SK-N-SH (cell line): ENCODE measurements at regions not wholly inside any gene's neighbourhood (a gene's known extent, or its start where the extent isn't known, plus 50 kb on each side); places are given as distances from the start of the nearest gene placed in this dataset.

Experiments
- CTCF ChIA-PET: fragments of 300-600, 350-600 bp; formaldehyde crosslinking; extraction: SDS; loops from one replicate; lab custom pipeline; 2021; lab: Yijun Ruan, JAX
- POLR2A ChIA-PET: fragments of 350-600 bp; sonication (Branson Sonifier 250); formaldehyde crosslinking; extraction: SDS; loops from one replicate; lab custom pipeline; 2020; ENCODE audit warnings: antibody characterized with exemption, inconsistent platforms; lab: Yijun Ruan, JAX
- DNase-seq: peaks from one replicate; pipeline ENCODE4 v3.0.0; 2012
- H2AFZ ChIP-seq: fragments of 200-600 bp; sonication (generic); 2 replicates; pipeline ENCODE4 v1.8.1; 2016; ENCODE audit warnings: antibody characterized with exemption, mild to moderate bottlenecking, low read depth
- H3F3A ChIP-seq: fragments of 200-600 bp; sonication (generic); replicated peaks from 2 replicates; pipeline ENCODE3; 2016; ENCODE audit warnings: antibody characterized with exemption, mild to moderate bottlenecking; ENCODE audit not compliant: insufficient read depth
- H3K27ac ChIP-seq, 2 experiments: fragments of 200-500 bp in 1 of 2; fragments of 200-600 bp in 1 of 2; sonication (Bioruptor generic) in 1 of 2; sonication (generic), shearing (Covaris generic) in 1 of 2; 2 replicates each; pipeline versions ENCODE4 v1.5.1 to v1.6.1; 2014 to 2016; ENCODE audit warnings: low read depth in 2 of 2, inconsistent platforms in 1 of 2, low read length in 1 of 2, mild to moderate bottlenecking in 1 of 2, mixed read lengths in 1 of 2
- H3K27me3 ChIP-seq: fragments of 200-600 bp; sonication (generic), shearing (Covaris generic); 2 replicates; pipeline ENCODE4 v1.6.1; 2016; ENCODE audit warnings: mixed run types; ENCODE audit not compliant: insufficient read depth
- H3K36me3 ChIP-seq, 2 experiments: fragments of 200-500 bp in 1 of 2; fragments of 200-600 bp in 1 of 2; sonication (Bioruptor generic) in 1 of 2; sonication (generic) in 1 of 2; replicated peaks in 1 of 2; 2 replicates each; pipeline versions ENCODE3 to v1.5.1; 2014 to 2016; ENCODE audit warnings: low read length in 1 of 2, mild to moderate bottlenecking in 1 of 2; ENCODE audit not compliant: insufficient read depth in 2 of 2, control insufficient read depth in 1 of 2
- H3K4me1 ChIP-seq, 2 experiments: fragments of 200-500 bp in 1 of 2; fragments of 200-600 bp in 1 of 2; sonication (Bioruptor generic) in 1 of 2; sonication (generic), shearing (Covaris generic) in 1 of 2; 2 replicates each; pipeline versions ENCODE4 v1.5.1 to v1.6.1; 2014 to 2016; ENCODE audit warnings: low read depth in 1 of 2, low read length in 1 of 2, mixed run types in 1 of 2; ENCODE audit not compliant: insufficient read depth in 2 of 2, control insufficient read depth in 1 of 2
- H3K4me2 ChIP-seq: fragments of 200-600 bp; sonication (generic), shearing (Covaris generic); 2 replicates; pipeline ENCODE4 v1.6.1; 2017; ENCODE audit warnings: mixed run types
- H3K4me3 ChIP-seq, 2 experiments: fragments of 200-500 bp in 1 of 2; fragments of 200-600 bp in 1 of 2; sonication (Bioruptor generic) in 1 of 2; sonication (generic), shearing (Covaris generic) in 1 of 2; 2 replicates each; pipeline versions ENCODE4 v1.5.1 to v1.8.1; 2014 to 2016; ENCODE audit warnings: low read depth in 2 of 2, inconsistent platforms in 1 of 2, low read length in 1 of 2, mild to moderate bottlenecking in 1 of 2, mixed read lengths in 1 of 2, moderate library complexity in 1 of 2
- H3K79me2 ChIP-seq: fragments of 200-600 bp; sonication (generic); 2 replicates; pipeline ENCODE4 v1.8.1; 2017; ENCODE audit warnings: mild to moderate bottlenecking; ENCODE audit not compliant: insufficient read depth
- H3K9ac ChIP-seq: fragments of 200-600 bp; sonication (generic); 2 replicates; pipeline ENCODE4 v1.6.1; 2017; ENCODE audit warnings: mixed run types
- H3K9me2 ChIP-seq: fragments of 200-600 bp; sonication (generic); 2 replicates; pipeline ENCODE4 v1.6.1; 2017; ENCODE audit warnings: mixed run types
- H3K9me3 ChIP-seq: fragments of 200-600 bp; sonication (generic); 2 replicates; pipeline ENCODE4 v1.6.1; 2017; ENCODE audit warnings: mixed run types, mild to moderate bottlenecking, moderate library complexity
- H4K20me1 ChIP-seq: fragments of 200-600 bp; sonication (generic); 2 replicates; pipeline ENCODE4 v1.6.1; 2017; ENCODE audit warnings: mild to moderate bottlenecking, mixed run types; ENCODE audit not compliant: insufficient read depth
- CHD2 ChIP-seq: fragments of 150-350 bp; IDR thresholded peaks from 2 replicates; pipeline ENCODE4 v1.6.1; 2018; ENCODE audit warnings: low read length; ENCODE audit not compliant: partially characterized antibody
- ELF1 ChIP-seq: IDR thresholded peaks from 2 replicates; pipeline ENCODE4 v1.4.0; 2012
- EP300 ChIP-seq, 2 experiments: IDR thresholded peaks; 2 replicates each; pipeline versions ENCODE4 v1.4.0 to v1.6.1; 2012; ENCODE audit warnings: borderline replicate concordance in 1 of 2, low read depth in 1 of 2, low read length in 1 of 2
- EZH2phosphoT487 ChIP-seq: fragments of 200-600 bp; sonication (generic); IDR thresholded peaks from 2 replicates; pipeline ENCODE4 v1.6.1; 2017; ENCODE audit warnings: low read depth, mixed run types, mild to moderate bottlenecking, antibody characterized with exemption, moderate library complexity, borderline replicate concordance
- FOXJ3 ChIP-seq: sonication (generic); formaldehyde crosslinking; IDR thresholded peaks from 2 replicates; pipeline ENCODE4 v1.5.1; 2020; ENCODE audit warnings: mild to moderate bottlenecking, missing genetic modification reagents
- FOXM1 ChIP-seq: IDR thresholded peaks from 2 replicates; pipeline ENCODE4 v1.4.0; 2012; ENCODE audit warnings: low read depth, mild to moderate bottlenecking
- GATA2 ChIP-seq: sonication (generic); formaldehyde crosslinking; IDR thresholded peaks from 2 replicates; pipeline ENCODE4 v1.5.0; 2020; ENCODE audit warnings: mild to moderate bottlenecking, missing genetic modification reagents
- JUND ChIP-seq: IDR thresholded peaks from 2 replicates; pipeline ENCODE4 v1.4.0; 2012
- MEF2A ChIP-seq: IDR thresholded peaks from 2 replicates; pipeline ENCODE4 v1.4.0; 2012; ENCODE audit warnings: low read depth, borderline replicate concordance
- MXI1 ChIP-seq: IDR thresholded peaks from 2 replicates; pipeline ENCODE4 v1.6.1; 2012; ENCODE audit warnings: mild to moderate bottlenecking, low read depth, low read length, improper control_type of control experiment
- NFIC ChIP-seq: IDR thresholded peaks from 2 replicates; pipeline ENCODE4 v1.4.0; 2012; ENCODE audit warnings: borderline replicate concordance
- NRF1 ChIP-seq: IDR thresholded peaks from 2 replicates; pipeline ENCODE4 v1.6.1; 2012; ENCODE audit warnings: low read depth, mild to moderate bottlenecking, low read length
- RAD21 ChIP-seq: IDR thresholded peaks from 2 replicates; pipeline ENCODE4 v1.6.1; 2012; ENCODE audit warnings: mild to moderate bottlenecking, low read length
- RCOR1 ChIP-seq: fragments of 150-350 bp; IDR thresholded peaks from 2 replicates; pipeline ENCODE4 v1.6.1; 2017; ENCODE audit warnings: antibody characterized with exemption, low read length
- RXRA ChIP-seq: IDR thresholded peaks from 2 replicates; pipeline ENCODE4 v1.4.0; 2012; ENCODE audit warnings: low read depth, mild to moderate bottlenecking, borderline replicate concordance
- SMC3 ChIP-seq: IDR thresholded peaks from 2 replicates; pipeline ENCODE4 v1.6.1; 2012; ENCODE audit warnings: low read depth, low read length, improper control_type of control experiment
- WGBS: methylation state at CpG from one replicate; pipeline ENCODE4 v1.1.6; 2017; ENCODE audit warnings: low lambda C conversion rate; 5-methylcytosine and 5-hydroxymethylcytosine counted together
- TF ChIP-seq, protein P1 (sequence below): fragments of 200-600 bp; sonication (generic); IDR thresholded peaks from 2 replicates; pipeline ENCODE4 v1.6.1; 2017; ENCODE audit warnings: antibody characterized with exemption, mild to moderate bottlenecking, moderate library complexity
- TF ChIP-seq, protein P2 (sequence below): IDR thresholded peaks from 2 replicates; pipeline ENCODE4 v1.4.0; 2012; ENCODE audit warnings: low read depth
- TF ChIP-seq, protein P3 (sequence below): IDR thresholded peaks from 2 replicates; pipeline ENCODE4 v1.4.0; 2012; ENCODE audit warnings: low read depth, borderline replicate concordance
- TF ChIP-seq, protein P4 (sequence below): IDR thresholded peaks from 2 replicates; pipeline ENCODE4; 2012
- TF ChIP-seq, protein P5 (sequence below): IDR thresholded peaks from 2 replicates; pipeline ENCODE4 v1.4.0; 2012; ENCODE audit warnings: low read depth, borderline replicate concordance
- TF ChIP-seq, protein P6 (sequence below): fragments of 150-350 bp; IDR thresholded peaks from 2 replicates; pipeline ENCODE4 v1.6.1; 2016; ENCODE audit warnings: mild to moderate bottlenecking, low read depth, low read length
- TF ChIP-seq, protein P7 (sequence below): fragments of 150-350 bp; IDR thresholded peaks from 2 replicates; pipeline ENCODE4 v1.6.1; 2017; ENCODE audit warnings: antibody characterized with exemption, low read length, low read depth, borderline replicate concordance

DNA sequence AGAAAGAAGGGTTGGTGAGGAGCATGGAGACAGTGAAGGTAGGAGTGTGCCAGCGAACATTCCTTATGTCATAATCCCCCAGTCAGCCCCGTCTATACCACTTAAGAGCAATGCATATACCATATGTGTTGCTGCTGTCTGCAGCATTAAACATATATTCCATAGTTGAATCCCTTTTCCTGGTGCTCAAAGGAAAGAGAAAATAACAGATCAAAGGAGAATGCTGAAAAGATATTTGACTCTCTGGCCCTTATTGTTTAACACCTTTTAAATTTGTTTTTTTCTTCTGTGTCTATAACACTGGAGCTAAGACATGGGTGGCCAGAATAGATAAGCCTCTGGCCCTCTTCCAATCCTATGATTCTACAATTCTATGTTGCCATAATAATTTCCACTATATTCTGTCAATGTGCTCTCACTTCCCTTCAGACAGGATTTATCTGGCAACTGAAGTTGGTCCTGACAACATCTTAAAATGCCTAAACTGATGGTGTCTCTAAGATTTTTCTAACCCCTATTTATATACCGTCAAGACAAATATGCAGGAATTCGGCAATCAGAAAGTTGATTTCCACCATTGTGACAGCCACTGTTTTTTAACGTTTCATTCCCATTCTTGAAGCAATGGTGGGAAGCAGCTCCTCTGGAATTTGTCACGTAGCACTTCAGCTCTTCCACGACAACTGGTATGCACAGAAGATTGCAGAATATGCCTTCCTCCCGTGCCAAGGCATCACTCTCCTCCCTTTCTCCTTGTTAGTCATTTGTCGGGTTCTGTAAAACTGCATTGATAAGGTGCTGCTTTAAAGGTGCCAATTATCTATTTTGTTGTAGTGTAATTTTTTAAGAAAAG lies 204.7 kb downstream of the BCAT1 start (continued):
- TF ChIP-seq, protein P1, sequence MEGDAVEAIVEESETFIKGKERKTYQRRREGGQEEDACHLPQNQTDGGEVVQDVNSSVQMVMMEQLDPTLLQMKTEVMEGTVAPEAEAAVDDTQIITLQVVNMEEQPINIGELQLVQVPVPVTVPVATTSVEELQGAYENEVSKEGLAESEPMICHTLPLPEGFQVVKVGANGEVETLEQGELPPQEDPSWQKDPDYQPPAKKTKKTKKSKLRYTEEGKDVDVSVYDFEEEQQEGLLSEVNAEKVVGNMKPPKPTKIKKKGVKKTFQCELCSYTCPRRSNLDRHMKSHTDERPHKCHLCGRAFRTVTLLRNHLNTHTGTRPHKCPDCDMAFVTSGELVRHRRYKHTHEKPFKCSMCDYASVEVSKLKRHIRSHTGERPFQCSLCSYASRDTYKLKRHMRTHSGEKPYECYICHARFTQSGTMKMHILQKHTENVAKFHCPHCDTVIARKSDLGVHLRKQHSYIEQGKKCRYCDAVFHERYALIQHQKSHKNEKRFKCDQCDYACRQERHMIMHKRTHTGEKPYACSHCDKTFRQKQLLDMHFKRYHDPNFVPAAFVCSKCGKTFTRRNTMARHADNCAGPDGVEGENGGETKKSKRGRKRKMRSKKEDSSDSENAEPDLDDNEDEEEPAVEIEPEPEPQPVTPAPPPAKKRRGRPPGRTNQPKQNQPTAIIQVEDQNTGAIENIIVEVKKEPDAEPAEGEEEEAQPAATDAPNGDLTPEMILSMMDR, result no peak
- TF ChIP-seq SMC3 (no peak), RXRA (no peak), FOXM1 (no peak), CHD2 (no peak), NRF1 (no peak)
- TF ChIP-seq, protein P2, sequence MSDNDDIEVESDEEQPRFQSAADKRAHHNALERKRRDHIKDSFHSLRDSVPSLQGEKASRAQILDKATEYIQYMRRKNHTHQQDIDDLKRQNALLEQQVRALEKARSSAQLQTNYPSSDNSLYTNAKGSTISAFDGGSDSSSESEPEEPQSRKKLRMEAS, result no peak
- TF ChIP-seq, all 33 proteins: peak for 0

DNA sequence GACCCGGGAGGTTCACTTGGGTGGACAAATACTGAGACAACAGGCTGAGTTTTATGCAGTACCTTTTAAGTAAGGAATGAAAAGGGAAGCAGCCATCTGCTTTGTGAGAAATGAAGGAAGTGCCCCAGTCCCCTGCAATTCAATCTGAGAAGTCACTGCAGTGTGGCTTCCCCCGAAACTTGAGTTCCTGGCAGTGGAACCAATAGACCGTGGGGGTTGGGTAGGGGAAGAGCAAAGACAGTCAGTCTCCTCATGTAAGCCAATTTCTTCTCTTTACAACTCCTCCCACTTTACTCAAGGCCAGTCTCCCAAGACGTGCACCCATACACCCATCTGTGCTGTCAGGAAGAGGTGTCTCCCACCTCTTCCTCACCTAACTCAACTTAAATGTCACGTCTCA lies 206.5 kb downstream of the BCAT1 start:
- Histone ChIP-seq H3K79me2 (no peaks in the 10 kb centered on the region), H3K36me3 (no peaks in the 10 kb centered on the region), H3K4me1 (no peaks in the 10 kb centered on the region), H3K27me3 (no peaks in the 10 kb centered on the region), H4K20me1 (no peaks in the 10 kb centered on the region), H3K27ac (no peak overlapping the region), H3K4me2 (no peak overlapping the region), H3F3A (peaks cover 6% of the 10 kb centered on the region), H3K9me3 (no peaks in the 10 kb centered on the region), H2AFZ (no peak overlapping the region), H3K4me3 (no peak overlapping the region), H3K9ac (no peak overlapping the region), H3K9me2 (no peaks in the 10 kb centered on the region)
- ChIA-PET CTCF (no interaction called here), POLR2A (no interaction called here)
- DNase-seq, result no peak
- no peak for TF ChIP-seq RAD21
- no peak for TF ChIP-seq NFIC
- TF ChIP-seq ELF1, result no peak
- no peak for TF ChIP-seq FOXM1
- TF ChIP-seq EP300 (IDR thresholded peaks at IDR 0.05; ENCODE audit: borderline replicate concordance in 1 of 2, low read depth in 1 of 2, low read length in 1 of 2), result no peak
- TF ChIP-seq, protein P3, sequence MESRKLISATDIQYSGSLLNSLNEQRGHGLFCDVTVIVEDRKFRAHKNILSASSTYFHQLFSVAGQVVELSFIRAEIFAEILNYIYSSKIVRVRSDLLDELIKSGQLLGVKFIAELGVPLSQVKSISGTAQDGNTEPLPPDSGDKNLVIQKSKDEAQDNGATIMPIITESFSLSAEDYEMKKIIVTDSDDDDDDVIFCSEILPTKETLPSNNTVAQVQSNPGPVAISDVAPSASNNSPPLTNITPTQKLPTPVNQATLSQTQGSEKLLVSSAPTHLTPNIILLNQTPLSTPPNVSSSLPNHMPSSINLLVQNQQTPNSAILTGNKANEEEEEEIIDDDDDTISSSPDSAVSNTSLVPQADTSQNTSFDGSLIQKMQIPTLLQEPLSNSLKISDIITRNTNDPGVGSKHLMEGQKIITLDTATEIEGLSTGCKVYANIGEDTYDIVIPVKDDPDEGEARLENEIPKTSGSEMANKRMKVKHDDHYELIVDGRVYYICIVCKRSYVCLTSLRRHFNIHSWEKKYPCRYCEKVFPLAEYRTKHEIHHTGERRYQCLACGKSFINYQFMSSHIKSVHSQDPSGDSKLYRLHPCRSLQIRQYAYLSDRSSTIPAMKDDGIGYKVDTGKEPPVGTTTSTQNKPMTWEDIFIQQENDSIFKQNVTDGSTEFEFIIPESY, result no peak
- TF ChIP-seq, protein P4, sequence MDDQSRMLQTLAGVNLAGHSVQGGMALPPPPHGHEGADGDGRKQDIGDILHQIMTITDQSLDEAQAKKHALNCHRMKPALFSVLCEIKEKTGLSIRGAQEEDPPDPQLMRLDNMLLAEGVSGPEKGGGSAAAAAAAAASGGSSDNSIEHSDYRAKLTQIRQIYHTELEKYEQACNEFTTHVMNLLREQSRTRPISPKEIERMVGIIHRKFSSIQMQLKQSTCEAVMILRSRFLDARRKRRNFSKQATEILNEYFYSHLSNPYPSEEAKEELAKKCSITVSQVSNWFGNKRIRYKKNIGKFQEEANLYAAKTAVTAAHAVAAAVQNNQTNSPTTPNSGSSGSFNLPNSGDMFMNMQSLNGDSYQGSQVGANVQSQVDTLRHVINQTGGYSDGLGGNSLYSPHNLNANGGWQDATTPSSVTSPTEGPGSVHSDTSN, result no peak
- TF ChIP-seq, protein P5, sequence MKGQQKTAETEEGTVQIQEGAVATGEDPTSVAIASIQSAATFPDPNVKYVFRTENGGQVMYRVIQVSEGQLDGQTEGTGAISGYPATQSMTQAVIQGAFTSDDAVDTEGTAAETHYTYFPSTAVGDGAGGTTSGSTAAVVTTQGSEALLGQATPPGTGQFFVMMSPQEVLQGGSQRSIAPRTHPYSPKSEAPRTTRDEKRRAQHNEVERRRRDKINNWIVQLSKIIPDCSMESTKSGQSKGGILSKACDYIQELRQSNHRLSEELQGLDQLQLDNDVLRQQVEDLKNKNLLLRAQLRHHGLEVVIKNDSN, result no peak
- no peak for TF ChIP-seq SMC3
- TF ChIP-seq EZH2phosphoT487, result no peak
- TF ChIP-seq, protein P6, sequence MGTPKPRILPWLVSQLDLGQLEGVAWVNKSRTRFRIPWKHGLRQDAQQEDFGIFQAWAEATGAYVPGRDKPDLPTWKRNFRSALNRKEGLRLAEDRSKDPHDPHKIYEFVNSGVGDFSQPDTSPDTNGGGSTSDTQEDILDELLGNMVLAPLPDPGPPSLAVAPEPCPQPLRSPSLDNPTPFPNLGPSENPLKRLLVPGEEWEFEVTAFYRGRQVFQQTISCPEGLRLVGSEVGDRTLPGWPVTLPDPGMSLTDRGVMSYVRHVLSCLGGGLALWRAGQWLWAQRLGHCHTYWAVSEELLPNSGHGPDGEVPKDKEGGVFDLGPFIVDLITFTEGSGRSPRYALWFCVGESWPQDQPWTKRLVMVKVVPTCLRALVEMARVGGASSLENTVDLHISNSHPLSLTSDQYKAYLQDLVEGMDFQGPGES, result no peak
- TF ChIP-seq MXI1, result no peak
- TF ChIP-seq, protein P7, sequence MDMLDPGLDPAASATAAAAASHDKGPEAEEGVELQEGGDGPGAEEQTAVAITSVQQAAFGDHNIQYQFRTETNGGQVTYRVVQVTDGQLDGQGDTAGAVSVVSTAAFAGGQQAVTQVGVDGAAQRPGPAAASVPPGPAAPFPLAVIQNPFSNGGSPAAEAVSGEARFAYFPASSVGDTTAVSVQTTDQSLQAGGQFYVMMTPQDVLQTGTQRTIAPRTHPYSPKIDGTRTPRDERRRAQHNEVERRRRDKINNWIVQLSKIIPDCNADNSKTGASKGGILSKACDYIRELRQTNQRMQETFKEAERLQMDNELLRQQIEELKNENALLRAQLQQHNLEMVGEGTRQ, result no peak
- no peak for TF ChIP-seq CHD2
- no peak for TF ChIP-seq FOXJ3 (CRISPR knock-in tag)
- TF ChIP-seq GATA2 (CRISPR knock-in tag), result no peak
- TF ChIP-seq RCOR1, result no peak
- TF ChIP-seq MEF2A, result no peak
- TF ChIP-seq, protein P2, result no peak
- no peak for TF ChIP-seq JUND
- 77% methylated on average over 5 of the region's 5 CpGs for WGBS
